ENCODE measurements at regions not wholly inside any gene's neighbourhood (a gene's known extent, or its start where the extent isn't known, plus 50 kb on each side); places are given as distances from the start of the nearest gene placed in this dataset.
A peak's percentile ranks its signal among the peaks of the same experiment; 100 is the strongest.

DNA sequence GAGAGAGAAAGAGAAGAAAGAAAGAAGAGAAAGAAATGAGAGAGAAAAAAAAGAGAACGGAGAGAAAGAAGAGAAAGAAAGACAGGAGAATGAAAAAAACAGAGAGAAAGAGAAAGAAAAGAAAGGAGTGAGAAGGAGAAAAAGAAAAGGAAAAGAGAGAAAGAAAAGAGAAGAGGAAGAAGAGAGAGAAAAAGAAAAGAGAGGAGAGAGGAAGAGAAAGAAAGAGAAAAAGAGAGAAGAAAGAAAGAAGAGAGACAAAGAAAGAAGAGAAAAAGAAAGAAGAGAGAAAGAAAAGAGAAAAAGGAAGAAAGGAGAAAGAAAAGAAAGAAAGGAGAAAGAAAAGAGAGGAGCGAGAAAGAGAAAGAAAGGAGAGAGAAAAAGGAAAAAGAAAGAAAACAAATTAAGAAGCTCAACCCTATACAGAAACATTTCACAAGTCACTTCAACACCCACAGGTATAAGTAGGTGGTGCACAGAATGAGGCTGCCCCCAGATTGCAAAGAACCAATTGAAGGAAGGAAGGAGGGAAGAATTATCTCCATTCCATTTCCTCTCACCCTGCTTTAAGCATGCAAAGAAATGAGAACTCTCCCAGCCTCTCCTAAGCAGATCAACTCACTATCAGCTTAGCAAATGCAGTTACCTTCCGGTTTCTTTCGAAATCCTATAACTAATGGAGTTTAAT is 98.8 kb upstream of the CACNA1A start:
- Histone ChIP-seq H3K27ac (ENCODE audit: low read length) (no peak overlapping the region), H3K9me3 (ENCODE audit: control insufficient read depth, low read length) (no peaks in the 10 kb centered on the region), H3K4me1 (ENCODE audit: control insufficient read depth, insufficient read depth, low read length) (no peaks in the 10 kb centered on the region), H3K4me3 (ENCODE audit: low read length) (no peak overlapping the region), H3K27me3 (ENCODE audit: control insufficient read depth, insufficient read depth) (no peaks in the 10 kb centered on the region)
- intact Hi-C loops (cut with DNase I): loop anchor here in 1 of 4 donors (10.0 kb wide), 1 partner anchor 260 kb away; no protein-coding TSS in a partner anchor
- no peak for ATAC-seq
- 64% methylated on average over 4 of the region's 4 CpGs for WGBS
- no peak for DNase-seq

DNA sequence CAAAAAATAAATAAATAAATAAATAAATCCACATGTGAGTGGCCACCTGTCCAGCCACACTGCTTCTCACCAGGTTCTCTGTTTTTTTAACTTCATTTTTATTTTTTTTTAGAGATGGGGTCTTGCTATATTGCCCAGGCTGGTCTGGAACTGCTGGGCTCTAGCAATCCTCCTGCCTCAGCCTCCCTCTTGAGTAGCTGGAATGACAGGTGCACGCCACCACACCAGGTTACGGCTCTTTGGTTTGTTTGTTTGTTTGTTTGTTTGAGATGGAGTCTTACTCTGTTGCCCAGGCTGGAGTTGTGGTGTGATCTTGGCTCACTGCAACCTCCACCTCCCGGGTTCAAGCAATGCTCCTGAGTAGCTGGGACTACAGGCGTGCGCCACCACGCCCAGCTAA is 94.5 kb upstream of the CACNA1A start:
- Histone ChIP-seq H3K4me3 (ENCODE audit: low read length) (no peak overlapping the region), H3K9me3 (ENCODE audit: control insufficient read depth, low read length) (no peaks in the 10 kb centered on the region), H3K27ac (ENCODE audit: low read length) (no peak overlapping the region), H3K4me1 (ENCODE audit: control insufficient read depth, insufficient read depth, low read length) (no peaks in the 10 kb centered on the region), H3K27me3 (ENCODE audit: control insufficient read depth, insufficient read depth) (no peaks in the 10 kb centered on the region)
- DNase-seq (no peak), ATAC-seq (no peak)
- intact Hi-C loops (cut with DNase I): loop anchor here in 1 of 4 donors (10.0 kb wide), 1 partner anchor 264 kb away; no protein-coding TSS in a partner anchor
- 83% methylated on average over 6 of the region's 6 CpGs for WGBS

DNA sequence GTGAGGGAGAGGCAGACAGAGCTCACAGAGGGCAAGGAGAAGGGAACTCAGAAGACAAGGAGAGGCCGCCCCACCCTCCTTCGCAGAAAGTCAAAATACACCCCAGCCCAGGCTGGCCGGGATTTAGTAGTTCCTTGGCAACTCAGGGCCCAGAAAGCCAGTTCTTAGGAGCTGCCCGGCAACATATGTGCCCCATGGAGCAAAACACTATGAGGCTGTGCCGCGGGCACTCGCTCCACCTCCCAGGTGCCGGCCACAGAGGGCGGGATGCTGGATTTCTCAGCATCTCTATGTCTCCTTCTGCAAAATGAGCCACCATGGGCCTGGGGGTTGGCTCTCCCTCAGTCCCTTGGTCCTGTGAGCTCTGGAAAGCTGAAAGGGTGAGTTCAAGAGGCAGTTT is 93.8 kb upstream of the CACNA1A start:
- Histone ChIP-seq H3K27me3 (ENCODE audit: control insufficient read depth, insufficient read depth) (no peaks in the 10 kb centered on the region), H3K27ac (ENCODE audit: low read length) (no peak overlapping the region), H3K4me1 (ENCODE audit: control insufficient read depth, insufficient read depth, low read length) (no peaks in the 10 kb centered on the region), H3K9me3 (ENCODE audit: control insufficient read depth, low read length) (no peaks in the 10 kb centered on the region), H3K4me3 (ENCODE audit: low read length) (no peak overlapping the region)
- intact Hi-C loops (cut with DNase I): loop anchor here in 1 of 4 donors (10.0 kb wide), 1 partner anchor 265 kb away; no protein-coding TSS in a partner anchor
- WGBS: 87% methylated on average over 9 of the region's 9 CpGs
- DNase-seq (no peak), ATAC-seq (no peak)

DNA sequence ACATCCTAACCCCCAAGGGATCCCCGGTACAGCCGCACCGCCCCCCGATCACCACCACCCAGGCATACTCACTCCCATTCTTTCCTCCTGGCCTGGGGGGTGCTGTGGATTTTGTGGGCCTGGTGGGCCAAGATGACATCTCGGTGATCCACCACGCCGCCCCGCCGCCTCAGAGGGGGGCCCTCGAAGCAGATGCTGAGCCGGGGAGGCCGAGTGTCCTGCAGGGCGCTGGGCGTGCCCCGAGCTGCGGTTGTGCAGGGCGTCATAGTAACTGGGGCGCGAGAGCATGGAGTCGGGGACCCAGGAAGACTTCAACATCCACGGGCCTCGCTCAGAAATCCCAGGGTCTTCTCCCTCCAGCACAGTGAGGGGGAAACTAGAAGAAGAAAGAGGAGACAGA is 93.4 kb upstream of the CACNA1A start:
- peak in 1 of 3 donors; percentile 52 for DNase-seq
- no peaks in the 10 kb centered on the region for H3K27me3 ChIP-seq (ENCODE audit: control insufficient read depth, insufficient read depth)
- H3K27ac ChIP-seq (ENCODE audit: low read length): no peak overlapping the region
- no peaks in the 10 kb centered on the region for H3K4me1 ChIP-seq (ENCODE audit: control insufficient read depth, insufficient read depth, low read length)
- H3K9me3 ChIP-seq (ENCODE audit: control insufficient read depth, low read length): no peaks in the 10 kb centered on the region
- H3K4me3 ChIP-seq (ENCODE audit: low read length): no peak overlapping the region
- intact Hi-C loops (cut with DNase I): loop anchor here (5.0 to 10.0 kb wide), 4 partner anchors 115 to 265 kb away; no protein-coding TSS in a partner anchor
- 83% methylated on average over 22 of the region's 22 CpGs for WGBS
- no peak for ATAC-seq

DNA sequence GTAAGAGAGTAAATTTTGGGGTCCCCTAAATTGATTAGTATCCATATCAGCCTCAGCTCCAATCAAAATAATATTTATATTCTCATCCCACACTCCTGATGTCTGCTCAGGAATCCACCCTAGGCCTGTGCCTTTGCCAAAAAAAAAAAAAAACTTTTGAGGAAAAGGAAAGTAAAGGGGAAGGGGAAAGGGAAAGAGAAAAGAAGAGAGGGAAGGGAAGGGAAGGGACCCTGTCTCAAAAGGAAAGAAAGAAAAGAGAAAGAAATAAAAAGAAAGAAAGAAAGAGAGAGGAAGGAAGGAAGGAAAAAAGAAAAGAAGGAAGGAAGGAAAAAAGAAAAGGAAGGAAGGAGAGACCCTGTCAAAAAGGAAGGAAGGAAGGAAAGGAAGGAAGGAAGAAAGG is 91.8 kb upstream of the CACNA1A start:
- H3K27me3 ChIP-seq (ENCODE audit: control insufficient read depth, insufficient read depth): no peaks in the 10 kb centered on the region
- intact Hi-C loops (cut with DNase I): loop anchor here (1.0 to 10.0 kb wide), 5 partner anchors 117 to 267 kb away; no protein-coding TSS in a partner anchor
- H3K4me1 ChIP-seq (ENCODE audit: control insufficient read depth, insufficient read depth, low read length): no peaks in the 10 kb centered on the region

DNA sequence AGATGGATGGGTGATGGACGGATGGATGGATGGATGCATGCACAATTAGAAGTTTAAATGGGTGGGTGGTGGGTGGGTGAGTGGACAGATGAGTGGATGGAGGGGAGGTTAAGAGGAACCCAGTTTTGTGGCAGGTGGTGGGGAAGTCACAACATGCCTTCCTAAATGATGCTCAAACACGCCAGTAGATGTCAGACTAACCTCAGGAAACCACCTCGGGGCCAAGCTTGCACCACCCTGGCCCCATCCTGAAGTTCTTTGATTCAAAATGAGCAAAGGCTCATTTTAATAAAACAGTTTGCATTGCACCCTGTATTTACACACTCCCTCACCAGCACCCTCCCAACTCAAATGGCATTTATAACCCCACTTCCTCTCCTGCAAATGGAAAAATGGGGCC is 91.4 kb upstream of the CACNA1A start:
- Histone ChIP-seq H3K4me3 (ENCODE audit: low read length) (no peak overlapping the region), H3K27ac (ENCODE audit: low read length) (no peak overlapping the region), H3K27me3 (ENCODE audit: control insufficient read depth, insufficient read depth) (no peaks in the 10 kb centered on the region), H3K4me1 (ENCODE audit: control insufficient read depth, insufficient read depth, low read length) (no peaks in the 10 kb centered on the region), H3K9me3 (ENCODE audit: control insufficient read depth, low read length) (no peaks in the 10 kb centered on the region)
- intact Hi-C loops (cut with DNase I): loop anchor here (1.0 to 10.0 kb wide), 5 partner anchors 117 to 267 kb away; no protein-coding TSS in a partner anchor
- ATAC-seq: peak; percentile 87
- DNase-seq: peak in 1 of 3 donors; percentile 26
- WGBS: 0% methylated on average over 3 of the region's 3 CpGs

More for the DNA sequence above, 91.8 kb upstream of the CACNA1A start:
- Histone ChIP-seq H3K27ac (ENCODE audit: low read length) (no peak overlapping the region), H3K9me3 (ENCODE audit: control insufficient read depth, low read length) (no peaks in the 10 kb centered on the region), H3K4me3 (ENCODE audit: low read length) (no peak overlapping the region)
- DNase-seq (no peak), ATAC-seq (no peak)

DNA sequence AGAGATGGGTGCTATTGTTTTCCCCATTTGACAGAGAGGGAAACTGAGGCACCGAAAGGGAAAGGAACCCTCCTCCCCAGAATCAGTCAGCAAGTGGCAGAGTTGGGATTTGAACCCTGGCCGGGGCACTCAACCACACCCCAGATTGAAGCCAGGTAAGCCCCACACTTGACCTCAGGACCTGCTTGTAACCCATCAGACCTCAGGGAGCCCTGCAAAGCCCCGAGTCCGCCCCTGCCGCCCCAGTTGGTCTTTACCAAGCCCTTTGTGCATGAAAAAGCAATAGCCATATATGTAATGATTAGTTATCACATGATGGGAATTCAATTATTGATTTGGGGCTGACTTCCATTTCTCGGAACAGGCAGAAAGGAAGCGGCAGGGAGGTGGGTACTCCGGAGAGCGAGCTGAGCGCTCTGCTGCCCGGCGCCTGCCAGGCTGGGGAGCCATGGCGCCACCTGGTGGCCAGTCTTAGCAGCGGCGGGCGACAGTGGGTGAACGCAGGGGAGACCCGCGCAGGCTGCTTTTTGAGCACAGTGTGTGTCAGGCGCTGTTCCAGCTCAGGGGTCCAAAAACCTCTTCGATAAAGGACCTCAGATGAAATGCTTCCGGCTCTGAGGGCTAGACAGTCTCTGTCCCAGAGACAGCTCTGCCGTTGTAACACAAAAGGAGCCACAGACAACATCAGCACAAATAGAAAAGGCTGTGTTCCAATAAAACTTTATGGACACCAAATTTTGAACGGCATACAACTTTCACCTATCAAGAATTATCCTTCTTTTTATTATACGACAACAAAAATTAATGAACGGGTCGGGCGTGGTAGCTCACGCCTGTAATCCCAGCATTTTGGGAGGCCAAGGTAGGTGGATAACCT is 82.9 kb upstream of the CACNA1A start:
- H3K4me1 ChIP-seq (ENCODE audit: control insufficient read depth, insufficient read depth, low read length): no peaks in the 10 kb centered on the region
- no peak overlapping the region for H3K4me3 ChIP-seq (ENCODE audit: low read length)
- H3K27me3 ChIP-seq (ENCODE audit: control insufficient read depth, insufficient read depth): no peaks in the 10 kb centered on the region
- intact Hi-C loops (cut with DNase I): loop anchor here in 3 of 4 donors (2.0 to 10.0 kb wide), 4 partner anchors 310 to 614 kb away; no protein-coding TSS in a partner anchor
- 22% methylated on average over 29 of the region's 29 CpGs for WGBS
- ATAC-seq (peak; percentile 81 to 84), DNase-seq (peak; percentile 68 to 88 (median 87))
- H3K27ac ChIP-seq (ENCODE audit: low read length): no peak overlapping the region
- H3K9me3 ChIP-seq (ENCODE audit: control insufficient read depth, low read length): no peaks in the 10 kb centered on the region

DNA sequence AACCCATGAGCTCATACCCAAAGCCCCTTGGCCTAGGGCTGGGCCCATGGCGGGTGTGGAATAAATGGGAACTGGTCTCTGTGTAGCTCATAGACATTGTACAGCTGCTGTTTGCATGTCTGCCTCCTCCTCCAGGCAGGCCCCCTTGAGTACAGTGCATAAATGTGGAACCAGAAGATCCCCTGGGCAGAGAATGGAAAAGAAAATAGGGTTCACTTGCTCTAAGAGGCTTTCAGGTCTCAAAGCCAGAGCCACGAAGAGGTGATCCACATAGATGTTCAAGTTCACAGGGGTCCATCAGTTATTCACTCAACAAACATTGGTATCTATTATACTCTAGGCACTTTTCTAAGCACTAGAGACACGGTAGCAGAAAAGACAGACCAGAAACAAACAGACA is 79.2 kb upstream of the CACNA1A start:
- 63% methylated on average over 3 of the region's 3 CpGs for WGBS
- no peaks in the 10 kb centered on the region for H3K27me3 ChIP-seq (ENCODE audit: control insufficient read depth, insufficient read depth)
- H3K27ac ChIP-seq (ENCODE audit: low read length): no peak overlapping the region
- no peaks in the 10 kb centered on the region for H3K9me3 ChIP-seq (ENCODE audit: control insufficient read depth, low read length)
- H3K4me1 ChIP-seq (ENCODE audit: control insufficient read depth, insufficient read depth, low read length): no peaks in the 10 kb centered on the region
- intact Hi-C loops (cut with DNase I): loop anchor here in 2 of 4 donors (5.0 to 10.0 kb wide), 2 partner anchors 308 to 611 kb away; no protein-coding TSS in a partner anchor
- DNase-seq (no peak), ATAC-seq (no peak)
- no peak overlapping the region for H3K4me3 ChIP-seq (ENCODE audit: low read length)

DNA sequence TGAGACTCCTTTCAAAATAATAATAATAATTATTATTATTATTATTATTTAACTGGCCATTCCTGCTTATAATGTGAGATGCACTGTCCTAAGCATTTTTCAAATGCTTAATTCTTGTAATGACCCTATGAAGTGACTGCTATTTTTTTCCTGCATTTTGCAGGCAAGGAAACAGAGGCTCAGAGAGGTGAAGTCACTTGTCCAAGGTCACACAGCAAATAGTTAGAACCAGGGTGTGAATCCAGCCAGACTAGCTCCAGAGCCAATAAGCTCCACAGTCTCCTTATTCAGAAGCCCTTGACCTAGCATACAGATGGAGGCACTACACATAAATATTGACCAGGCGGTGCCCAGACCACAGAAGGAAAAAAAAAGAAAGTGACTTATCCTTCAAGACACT is 77.5 kb upstream of the CACNA1A start:
- Histone ChIP-seq H3K4me1 (ENCODE audit: control insufficient read depth, insufficient read depth, low read length) (no peaks in the 10 kb centered on the region), H3K27me3 (ENCODE audit: control insufficient read depth, insufficient read depth) (no peaks in the 10 kb centered on the region), H3K27ac (ENCODE audit: low read length) (no peak overlapping the region), H3K4me3 (ENCODE audit: low read length) (no peak overlapping the region), H3K9me3 (ENCODE audit: control insufficient read depth, low read length) (no peaks in the 10 kb centered on the region)
- 92% methylated on average over 1 of the region's 1 CpG for WGBS
- DNase-seq: no peak
- ATAC-seq: no peak
- intact Hi-C loops (cut with DNase I): loop anchor here in 1 of 4 donors (10.0 kb wide), 1 partner anchor 609 kb away; no protein-coding TSS in a partner anchor

DNA sequence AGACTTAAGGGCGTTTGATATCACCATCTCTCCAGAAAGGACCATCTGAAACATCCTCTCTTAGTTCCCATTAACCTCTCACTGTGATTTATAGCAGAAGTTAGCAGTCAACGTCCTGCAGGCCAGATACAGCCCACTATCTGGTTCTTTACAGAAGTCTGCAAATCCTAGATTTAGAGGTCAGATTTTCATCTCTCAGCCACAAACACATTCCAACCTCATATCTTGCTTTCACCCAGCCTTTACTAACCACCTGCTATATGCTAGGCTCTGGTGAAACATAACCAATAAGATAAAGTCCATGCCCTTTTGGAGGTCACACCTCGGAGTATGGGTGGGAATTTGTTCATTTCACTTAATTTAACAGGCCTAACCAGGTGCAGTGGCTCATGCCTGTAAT is 76.8 kb upstream of the CACNA1A start:
- Histone ChIP-seq H3K4me3 (ENCODE audit: low read length) (no peak overlapping the region), H3K4me1 (ENCODE audit: control insufficient read depth, insufficient read depth, low read length) (no peaks in the 10 kb centered on the region), H3K27ac (ENCODE audit: low read length) (no peak overlapping the region), H3K27me3 (ENCODE audit: control insufficient read depth, insufficient read depth) (no peaks in the 10 kb centered on the region), H3K9me3 (ENCODE audit: control insufficient read depth, low read length) (no peaks in the 10 kb centered on the region)
- 33% methylated on average over 3 of the region's 3 CpGs for WGBS
- DNase-seq (no peak), ATAC-seq (no peak)
- intact Hi-C loops (cut with DNase I): loop anchor here in 1 of 4 donors (10.0 kb wide), 1 partner anchor 608 kb away; no protein-coding TSS in a partner anchor

DNA sequence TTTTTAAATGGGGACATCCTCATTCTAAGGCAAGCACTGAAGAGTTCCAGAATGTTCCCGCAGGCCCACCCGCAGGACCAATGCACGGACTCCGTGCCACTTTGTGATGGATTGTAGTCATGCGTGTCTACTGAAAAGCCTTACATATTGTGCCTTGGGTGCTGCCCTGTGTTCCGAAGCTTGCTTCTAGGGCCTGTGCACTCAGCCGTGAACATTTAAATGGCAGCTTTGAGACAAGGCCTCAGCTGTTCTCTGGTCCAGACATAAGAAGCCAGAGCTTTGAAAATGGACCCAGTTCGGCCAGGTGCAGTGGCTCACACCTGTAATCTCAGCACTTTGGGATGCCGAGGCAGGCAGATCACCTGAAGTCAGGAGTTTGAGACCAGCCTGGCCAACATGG is 75.3 kb upstream of the CACNA1A start:
- Histone ChIP-seq H3K9me3 (ENCODE audit: control insufficient read depth, low read length) (peaks cover 3% of the 10 kb centered on the region), H3K4me1 (ENCODE audit: control insufficient read depth, insufficient read depth, low read length) (no peaks in the 10 kb centered on the region), H3K27me3 (ENCODE audit: control insufficient read depth, insufficient read depth) (no peaks in the 10 kb centered on the region), H3K27ac (ENCODE audit: low read length) (no peak overlapping the region), H3K4me3 (ENCODE audit: low read length) (no peak overlapping the region)
- intact Hi-C loops (cut with DNase I): loop anchor here in 1 of 4 donors (10.0 kb wide), 1 partner anchor 607 kb away; no protein-coding TSS in a partner anchor
- DNase-seq: no peak
- no peak for ATAC-seq
- 87% methylated on average over 9 of the region's 9 CpGs for WGBS

Data from right cardiac atrium (tissue), 5 donors.